ENCODE measurements at regions not wholly inside any gene's neighbourhood (a gene's known extent, or its start where the extent isn't known, plus 50 kb on each side); places are given as distances from the start of the nearest gene placed in this dataset.

GRCh38 chr6:126766820-126767219 is 351.7 kb upstream of the RSPO3 start:
- TF ChIP-seq POLR2A (IDR thresholded peaks at IDR 0.05): no peak
- no peak for TF ChIP-seq CTCF (IDR thresholded peaks at IDR 0.05)
